HG02763 (cell line): ENCODE measurements at regions not wholly inside any gene's neighbourhood (a gene's known extent, or its start where the extent isn't known, plus 50 kb on each side); places are given as distances from the start of the nearest gene placed in this dataset.

Experiments
- ATAC-seq: cut with Tn5 transposase; IDR thresholded peaks from one replicate; pipeline ENCODE4 v1.9.1; 2021; ENCODE audit warnings: mild to moderate bottlenecking, moderate library complexity; ENCODE audit not compliant: unreplicated experiment

GRCh38 chr12:4857472-4858291 lies 52.0 kb upstream of the KCNA1 start:
- ATAC-seq, result no peak

GRCh38 chr12:4858386-4858785 lies 51.3 kb upstream of the KCNA1 start:
- ATAC-seq, result no peak

GRCh38 chr12:4859478-4860210 lies 50.1 kb upstream of the KCNA1 start:
- ATAC-seq, result no peak
